Transverse colon (tissue), 4 donors: ENCODE measurements at regions not wholly inside any gene's neighbourhood (a gene's known extent, or its start where the extent isn't known, plus 50 kb on each side); places are given as distances from the start of the nearest gene placed in this dataset.

Experiments used
- EP300 ChIP-seq: sonication (generic); formaldehyde crosslinking; IDR thresholded peaks from one replicate; pipeline ENCODE4 v1.6.1; 2017; ENCODE audit warnings: antibody characterized with exemption, low read depth
- POLR2A ChIP-seq: fragments of 450-650 bp; IDR thresholded peaks from one replicate; pipeline ENCODE4 v1.6.1; 2016; ENCODE audit warnings: antibody characterized with exemption, mild to moderate bottlenecking, moderate library complexity
- POLR2AphosphoS5 ChIP-seq, 3 donors: sonication (generic); formaldehyde crosslinking; IDR thresholded peaks; one replicate each; pipeline ENCODE4 v1.6.1; 2016; ENCODE audit warnings: antibody characterized with exemption in 3 of 3
- TF ChIP-seq, protein P1 (sequence below), 5 experiments: fragments of 200-600 bp in 3 of 5; fragments of 450-650 bp in 2 of 5; sonication (generic) in 3 of 5; IDR thresholded peaks; 1 replicate in 2 of 5; 2 replicates in 3 of 5; pipeline ENCODE4 v1.5.1; 2016 to 2017; ENCODE audit warnings: antibody characterized with exemption in 5 of 5, inconsistent platforms in 3 of 5, mild to moderate bottlenecking in 2 of 5, moderate library complexity in 1 of 5

DNA sequence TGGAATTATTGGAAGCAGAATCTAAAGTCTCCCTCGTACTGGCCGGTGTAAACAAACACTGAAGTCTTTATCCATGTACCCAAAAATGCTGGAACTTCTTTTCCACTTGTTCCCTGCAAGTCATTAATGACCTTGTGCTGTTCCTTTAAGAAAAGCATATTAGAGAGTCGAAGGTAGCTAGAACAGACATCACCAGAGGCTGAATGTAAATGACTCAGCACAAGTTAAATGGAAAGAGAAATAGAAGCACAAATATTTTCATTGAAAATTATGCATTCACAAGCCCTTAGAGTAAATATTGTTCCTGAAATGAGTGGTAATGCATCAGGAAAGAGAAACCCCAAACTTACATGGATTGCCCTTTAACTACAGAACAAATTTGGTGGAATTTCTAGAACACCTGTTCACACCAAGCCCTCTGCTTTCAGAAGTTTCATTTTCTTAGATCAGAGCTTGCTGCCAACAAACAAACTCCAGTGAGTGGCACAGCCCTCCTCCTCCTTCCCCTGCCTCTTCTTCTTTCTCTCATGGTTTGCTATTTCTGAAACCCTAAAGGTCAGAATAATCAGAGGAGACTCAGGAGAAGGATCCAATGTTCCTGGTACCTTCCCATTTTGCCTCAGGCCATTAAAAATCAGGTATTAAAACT, 264.3 kb downstream of the TXNL1 start:
- TF ChIP-seq, protein P1, sequence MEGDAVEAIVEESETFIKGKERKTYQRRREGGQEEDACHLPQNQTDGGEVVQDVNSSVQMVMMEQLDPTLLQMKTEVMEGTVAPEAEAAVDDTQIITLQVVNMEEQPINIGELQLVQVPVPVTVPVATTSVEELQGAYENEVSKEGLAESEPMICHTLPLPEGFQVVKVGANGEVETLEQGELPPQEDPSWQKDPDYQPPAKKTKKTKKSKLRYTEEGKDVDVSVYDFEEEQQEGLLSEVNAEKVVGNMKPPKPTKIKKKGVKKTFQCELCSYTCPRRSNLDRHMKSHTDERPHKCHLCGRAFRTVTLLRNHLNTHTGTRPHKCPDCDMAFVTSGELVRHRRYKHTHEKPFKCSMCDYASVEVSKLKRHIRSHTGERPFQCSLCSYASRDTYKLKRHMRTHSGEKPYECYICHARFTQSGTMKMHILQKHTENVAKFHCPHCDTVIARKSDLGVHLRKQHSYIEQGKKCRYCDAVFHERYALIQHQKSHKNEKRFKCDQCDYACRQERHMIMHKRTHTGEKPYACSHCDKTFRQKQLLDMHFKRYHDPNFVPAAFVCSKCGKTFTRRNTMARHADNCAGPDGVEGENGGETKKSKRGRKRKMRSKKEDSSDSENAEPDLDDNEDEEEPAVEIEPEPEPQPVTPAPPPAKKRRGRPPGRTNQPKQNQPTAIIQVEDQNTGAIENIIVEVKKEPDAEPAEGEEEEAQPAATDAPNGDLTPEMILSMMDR (IDR thresholded peaks at IDR 0.05) = no peak
- TF ChIP-seq EP300 (no peak), POLR2AphosphoS5 (IDR thresholded peaks at IDR 0.05) (no peak), POLR2A (no peak)
